HG02610 (cell line): ENCODE measurements at regions not wholly inside any gene's neighbourhood (a gene's known extent, or its start where the extent isn't known, plus 50 kb on each side); places are given as distances from the start of the nearest gene placed in this dataset.

ENCODE experiments used
- ATAC-seq: cut with Tn5 transposase; IDR thresholded peaks from one replicate; pipeline ENCODE4 v1.9.1; 2021; ENCODE audit warnings: mild to moderate bottlenecking, moderate library complexity; ENCODE audit not compliant: unreplicated experiment

GRCh38 chr14:86675059-86675458 lies 1145.1 kb downstream of the FLRT2 start:
- ATAC-seq = no peak

GRCh38 chr14:86673523-86673969 lies 1143.6 kb downstream of the FLRT2 start:
- no peak for ATAC-seq

- ATAC-seq = no peak
These were observed 1142.1 kb downstream of the FLRT2 start for GRCh38 chr14:86672080-86672479.

GRCh38 chr14:86665975-86666374 lies 1136.0 kb downstream of the FLRT2 start:
- no peak for ATAC-seq

GRCh38 chr14:86662334-86662733 lies 1132.4 kb downstream of the FLRT2 start:
- no peak for ATAC-seq

GRCh38 chr14:86654558-86655184 lies 1124.7 kb downstream of the FLRT2 start:
- ATAC-seq = no peak

GRCh38 chr14:86652526-86652925 lies 1122.6 kb downstream of the FLRT2 start:
- no peak for ATAC-seq

GRCh38 chr14:86646696-86647690 lies 1117.0 kb downstream of the FLRT2 start:
- ATAC-seq = no peak

- no peak for ATAC-seq
These were observed 1116.2 kb downstream of the FLRT2 start for GRCh38 chr14:86646125-86646524.

- ATAC-seq = no peak
These were observed 1111.4 kb downstream of the FLRT2 start for GRCh38 chr14:86641310-86641709.

GRCh38 chr14:86640288-86640687 lies 1110.3 kb downstream of the FLRT2 start:
- no peak for ATAC-seq

GRCh38 chr14:86639666-86640065 lies 1109.7 kb downstream of the FLRT2 start:
- ATAC-seq = no peak

- no peak for ATAC-seq
These were observed 1109.2 kb downstream of the FLRT2 start for GRCh38 chr14:86639146-86639545.

- no peak for ATAC-seq
These were observed 1097.1 kb downstream of the FLRT2 start for GRCh38 chr14:86627080-86627479.

- ATAC-seq = no peak
These were observed 1096.6 kb downstream of the FLRT2 start for GRCh38 chr14:86626530-86626929.

GRCh38 chr14:86625637-86626036 lies 1095.7 kb downstream of the FLRT2 start:
- ATAC-seq = no peak

- no peak for ATAC-seq
These were observed 1089.8 kb downstream of the FLRT2 start for GRCh38 chr14:86619726-86620125.

GRCh38 chr14:86613786-86614185 lies 1083.8 kb downstream of the FLRT2 start:
- no peak for ATAC-seq

- no peak for ATAC-seq
These were observed 1083.2 kb downstream of the FLRT2 start for GRCh38 chr14:86613126-86613525.

- ATAC-seq = no peak
These were observed 1074.6 kb downstream of the FLRT2 start for GRCh38 chr14:86604561-86604960.

GRCh38 chr14:86602263-86602662 lies 1072.3 kb downstream of the FLRT2 start:
- no peak for ATAC-seq

- ATAC-seq = no peak
These were observed 1071.9 kb downstream of the FLRT2 start for GRCh38 chr14:86601813-86602212.
